Naive thymus-derived CD8-positive, alpha-beta T cell (primary cell): ENCODE measurements at regions not wholly inside any gene's neighbourhood (a gene's known extent, or its start where the extent isn't known, plus 50 kb on each side); places are given as distances from the start of the nearest gene placed in this dataset.

Experiments
- ATAC-seq, 2 donors: fragments of 150-1000 bp; cut with Tn5 transposase in 1 of 2; sonication (Bioruptor Pico), chemical (Tn5 transposase) in 1 of 2; 1 replicate in 1 of 2; 2 replicates in 1 of 2; pipeline ENCODE4 v1.10.0; 2021; ENCODE audit warnings: mild to moderate bottlenecking in 2 of 2, moderate library complexity in 2 of 2
- POLR2A ChIA-PET: fragments of 350-600 bp; sonication (Branson Sonifier 250); formaldehyde crosslinking; loops from one replicate; lab custom pipeline; 2021; ENCODE audit warnings: antibody characterized with exemption; lab: Charles Lee
- DNase-seq, 10 donors: peaks; one replicate each; pipeline versions ENCODE4 v3.0.0 to v3.0.0-alpha.2; 2020 to 2022
- H3K27ac Mint-ChIP-seq, 10 donors: one replicate each; pipeline ENCODE4 v1.8.0; 2020 to 2022; ENCODE audit warnings: mild to moderate bottlenecking in 10 of 10, mixed read lengths in 10 of 10, moderate library complexity in 4 of 10, inconsistent platforms in 1 of 10
- H3K27me3 Mint-ChIP-seq, 5 donors: one replicate each; pipeline ENCODE4 v1.8.0; 2021 to 2022; ENCODE audit warnings: mixed read lengths in 5 of 5
- H3K36me3 Mint-ChIP-seq, 3 donors: one replicate each; pipeline ENCODE4 v1.8.0; 2020 to 2022; ENCODE audit warnings: mixed read lengths in 3 of 3, mild to moderate bottlenecking in 2 of 3, inconsistent platforms in 1 of 3
- H3K4me1 Mint-ChIP-seq, 4 donors: one replicate each; pipeline ENCODE4 v1.8.0; 2021 to 2022; ENCODE audit warnings: mixed read lengths in 4 of 4
- H3K4me3 Mint-ChIP-seq, 10 donors: one replicate each; pipeline ENCODE4 v1.8.0; 2020 to 2022; ENCODE audit warnings: mild to moderate bottlenecking in 10 of 10, mixed read lengths in 10 of 10, moderate library complexity in 6 of 10, inconsistent platforms in 1 of 10
- H3K9me3 Mint-ChIP-seq, 9 donors: one replicate each; pipeline ENCODE4 v1.8.0; 2020 to 2022; ENCODE audit warnings: mixed read lengths in 9 of 9, mild to moderate bottlenecking in 3 of 9, inconsistent platforms in 1 of 9, moderate library complexity in 1 of 9

DNA sequence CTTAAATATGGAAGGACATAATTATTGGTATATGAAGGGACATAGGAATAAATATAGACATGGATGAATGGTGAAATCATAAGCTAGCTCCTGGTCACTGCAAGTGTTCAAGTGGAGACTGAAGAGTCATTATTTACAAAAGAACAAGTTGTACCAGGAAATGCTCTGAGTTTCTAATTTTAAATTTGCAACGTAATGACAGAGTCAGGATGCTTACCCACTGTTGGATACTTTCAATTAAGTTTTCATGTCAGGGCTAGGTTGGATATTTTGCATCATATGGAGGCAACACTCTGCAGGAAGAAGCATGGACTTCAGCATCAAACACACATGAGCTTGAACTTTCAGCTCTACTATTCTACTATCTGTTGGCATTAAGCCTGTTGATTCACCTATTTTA is 499.6 kb upstream of the C1orf87 start:
- Mint-ChIP-seq H3K36me3 (no peaks in the 10 kb centered on the region), H3K4me1 (peaks cover 0 to 2% (median 0%) of the 10 kb centered on the region in 4 donors), H3K27me3 (peaks cover 0 to 27% (median 2%) of the 10 kb centered on the region in 5 donors), H3K9me3 (peaks cover 0 to 11% (median 0%) of the 10 kb centered on the region in 9 donors), H3K4me3 (no peak overlapping the region), H3K27ac (no peak overlapping the region)
- no peak for DNase-seq
- POLR2A ChIA-PET, result no interaction called here
- no peak for ATAC-seq

DNA sequence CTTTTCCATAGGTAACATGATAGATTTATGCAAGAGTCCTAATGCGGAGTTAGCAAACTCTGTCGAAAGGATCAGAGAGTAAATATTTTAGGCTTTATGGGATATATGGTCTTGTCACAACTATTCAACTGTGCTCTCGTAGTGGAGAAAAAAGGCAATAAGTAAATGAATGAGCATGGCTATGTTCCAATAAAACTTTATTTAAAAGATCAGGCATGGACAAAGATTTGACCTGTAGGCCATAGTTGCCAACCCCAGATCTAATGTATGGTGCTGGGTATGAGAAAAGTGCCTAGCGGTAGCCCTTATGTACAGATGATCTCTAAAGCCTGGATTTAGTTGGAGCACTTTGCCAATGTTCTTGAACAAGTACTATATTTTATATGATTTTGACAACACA is 498.8 kb upstream of the C1orf87 start:
- Mint-ChIP-seq H3K4me1 (peaks cover 0 to 2% (median 0%) of the 10 kb centered on the region in 4 donors), H3K27ac (no peak overlapping the region), H3K9me3 (peaks cover 0 to 11% (median 0%) of the 10 kb centered on the region in 9 donors), H3K27me3 (peaks cover 0 to 27% (median 2%) of the 10 kb centered on the region in 5 donors), H3K36me3 (no peaks in the 10 kb centered on the region), H3K4me3 (no peak overlapping the region)
- no peak for ATAC-seq
- no peak for DNase-seq
- POLR2A ChIA-PET, result no interaction called here

DNA sequence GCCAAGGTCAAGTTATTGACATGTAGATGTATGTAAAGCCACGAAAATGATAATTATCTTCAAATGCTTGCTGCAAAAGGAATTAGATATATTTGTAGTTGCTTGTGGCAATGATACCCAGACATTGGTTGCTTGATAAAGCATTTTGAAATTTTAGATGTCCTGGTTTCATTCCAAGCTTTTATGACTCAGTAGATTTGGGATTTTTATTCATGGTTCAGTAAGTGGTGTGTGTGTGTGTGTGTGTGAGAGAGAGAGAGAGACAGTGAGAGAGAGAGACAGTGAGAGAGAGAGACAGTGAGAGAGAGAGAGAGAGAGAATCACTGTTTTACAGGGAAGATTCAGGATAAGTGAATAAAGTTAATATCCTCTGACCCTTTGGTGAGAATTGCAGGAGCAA is 498.2 kb upstream of the C1orf87 start:
- POLR2A ChIA-PET, result no interaction called here
- Mint-ChIP-seq H3K36me3 (no peaks in the 10 kb centered on the region), H3K27ac (no peak overlapping the region), H3K9me3 (peaks cover 0 to 11% (median 0%) of the 10 kb centered on the region in 9 donors), H3K4me3 (no peak overlapping the region), H3K27me3 (peaks cover 0 to 27% (median 2%) of the 10 kb centered on the region in 5 donors), H3K4me1 (peaks cover 0 to 2% (median 0%) of the 10 kb centered on the region in 4 donors)
- ATAC-seq, result no peak
- DNase-seq, result no peak

DNA sequence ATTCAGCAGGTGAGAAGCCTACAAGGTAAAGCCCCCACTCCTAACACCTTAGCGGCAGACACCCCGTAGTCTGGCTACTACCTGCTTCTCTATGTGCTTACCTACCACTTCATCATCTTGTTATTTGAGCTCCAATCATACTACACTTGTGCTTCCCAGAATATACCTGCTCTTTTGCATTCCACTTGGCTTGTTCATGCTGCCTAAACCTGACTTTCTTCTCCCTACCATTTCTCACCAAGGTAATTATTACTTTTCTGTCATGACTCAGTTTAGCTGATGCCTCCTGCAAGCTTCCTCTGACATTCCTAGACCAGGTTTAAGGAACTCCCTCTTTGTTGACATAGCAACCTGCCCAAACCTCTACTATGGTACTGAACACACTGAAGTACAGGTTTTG is 495.6 kb upstream of the C1orf87 start:
- DNase-seq (no peak), ATAC-seq (no peak)
- POLR2A ChIA-PET, result no interaction called here
- peaks cover 0 to 11% (median 0%) of the 10 kb centered on the region in 9 donors for H3K9me3 Mint-ChIP-seq
- H3K4me3 Mint-ChIP-seq, result no peak overlapping the region
- H3K4me1 Mint-ChIP-seq, result no peaks in the 10 kb centered on the region
- no peak overlapping the region for H3K27ac Mint-ChIP-seq
- peaks cover 0 to 26% (median 0%) of the 10 kb centered on the region in 5 donors for H3K27me3 Mint-ChIP-seq
- no peaks in the 10 kb centered on the region for H3K36me3 Mint-ChIP-seq

DNA sequence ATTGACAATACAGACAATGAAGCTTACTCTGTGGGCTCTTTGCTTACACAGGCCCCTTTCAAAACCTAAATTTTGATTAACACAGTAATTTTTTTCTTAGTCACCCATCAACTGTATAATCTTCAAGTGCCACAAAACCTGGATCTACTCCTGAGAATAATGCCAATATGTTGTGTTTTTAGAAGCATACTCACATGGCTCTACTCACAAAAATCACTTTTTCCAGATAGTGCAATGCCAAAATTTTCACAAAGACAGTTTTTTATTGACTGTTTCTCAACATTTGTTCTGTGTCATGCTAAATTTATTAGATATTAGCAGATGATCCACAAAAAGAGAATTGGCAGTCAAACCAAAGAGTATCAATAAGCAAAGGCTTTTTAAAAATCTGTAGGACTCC is 493.7 kb upstream of the C1orf87 start:
- no peak for ATAC-seq
- H3K36me3 Mint-ChIP-seq, result no peaks in the 10 kb centered on the region
- peaks cover 0 to 11% (median 0%) of the 10 kb centered on the region in 9 donors for H3K9me3 Mint-ChIP-seq
- H3K27ac Mint-ChIP-seq, result no peak overlapping the region
- no peak overlapping the region for H3K4me3 Mint-ChIP-seq
- no peaks in the 10 kb centered on the region for H3K4me1 Mint-ChIP-seq
- H3K27me3 Mint-ChIP-seq, result peaks cover 0 to 29% (median 2%) of the 10 kb centered on the region in 5 donors
- no peak for DNase-seq
- POLR2A ChIA-PET, result no interaction called here

DNA sequence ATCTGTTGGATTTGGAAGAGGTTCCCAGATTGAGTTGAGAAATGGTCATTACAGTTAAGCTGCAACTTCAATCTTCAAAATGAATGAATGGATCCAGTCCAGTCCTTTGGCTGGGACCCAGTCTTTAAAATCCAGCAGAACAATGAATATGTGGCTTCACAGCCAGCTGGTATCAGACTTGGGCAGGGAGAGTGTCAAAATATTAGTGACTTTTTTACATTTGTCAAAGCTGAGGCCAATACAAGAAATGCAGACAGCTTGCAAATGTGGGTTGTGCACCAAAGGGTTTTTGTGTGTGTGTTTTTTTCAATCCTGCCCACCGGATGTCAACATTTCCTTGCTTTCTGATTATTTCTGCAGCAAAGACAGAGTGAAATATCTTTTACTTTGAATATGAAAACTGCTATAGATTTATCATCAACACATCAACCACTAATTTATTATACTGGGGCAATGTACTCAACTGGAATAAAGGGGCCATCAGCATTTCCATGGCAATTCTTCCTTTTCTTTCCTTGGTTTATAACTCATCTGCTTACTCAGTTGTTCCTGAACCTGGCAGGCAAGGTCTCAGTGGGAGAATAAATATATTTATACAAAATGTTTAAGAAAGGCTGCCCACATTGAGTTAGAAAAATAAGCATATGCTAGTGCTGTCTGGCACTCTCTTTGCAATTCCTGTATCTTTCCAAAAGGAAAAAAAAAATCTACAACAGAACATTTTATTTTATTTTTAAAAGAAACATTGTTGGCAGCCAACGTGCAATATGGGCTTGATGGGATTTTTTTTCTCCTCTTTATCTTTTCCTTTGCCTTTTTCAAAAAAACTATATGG is 491.6 kb upstream of the C1orf87 start:
- no peaks in the 10 kb centered on the region for H3K36me3 Mint-ChIP-seq
- POLR2A ChIA-PET, result no interaction called here
- peaks cover 0 to 3% (median 0%) of the 10 kb centered on the region in 9 donors for H3K9me3 Mint-ChIP-seq

DNA sequence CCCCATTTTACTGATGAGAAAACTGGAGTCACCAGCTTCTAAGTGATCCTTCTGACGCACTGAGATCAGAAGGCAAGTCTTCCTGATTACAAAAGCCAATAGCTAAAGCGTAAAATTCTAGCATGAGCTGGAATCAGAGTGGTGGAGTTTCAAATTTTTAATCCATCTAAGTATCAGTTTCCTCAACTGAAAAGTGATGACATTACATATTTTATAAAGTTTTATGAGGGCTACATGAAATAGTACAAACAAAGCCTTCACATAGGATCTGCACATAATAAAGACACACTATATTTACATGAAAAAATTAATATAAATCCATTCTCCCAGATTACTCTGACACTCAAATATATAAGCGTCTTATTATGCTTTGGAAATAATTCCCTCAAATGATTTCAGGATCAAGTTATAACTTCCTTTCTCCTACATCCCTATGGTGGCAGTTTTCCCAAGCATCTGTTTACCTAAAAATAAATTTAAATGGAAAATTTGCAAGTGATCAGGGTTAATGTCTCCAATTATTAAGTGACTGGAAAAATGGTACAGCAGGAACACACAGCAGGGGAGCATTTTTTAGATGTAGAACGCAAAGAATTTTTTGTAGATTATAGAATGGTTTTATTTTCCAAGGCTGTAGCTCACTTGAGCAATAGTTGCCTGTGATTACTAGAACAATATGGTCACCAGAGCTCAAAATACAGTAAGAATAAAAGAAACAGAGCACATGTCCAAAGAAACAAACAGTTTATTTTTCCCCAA is 490.4 kb upstream of the C1orf87 start:
- no peaks in the 10 kb centered on the region for H3K4me1 Mint-ChIP-seq
- POLR2A ChIA-PET, result no interaction called here
- peaks cover 0 to 14% (median 3%) of the 10 kb centered on the region in 5 donors for H3K27me3 Mint-ChIP-seq
- H3K9me3 Mint-ChIP-seq, result peaks cover 0 to 3% (median 0%) of the 10 kb centered on the region in 9 donors
- ATAC-seq (no peak), DNase-seq (no peak)
- H3K27ac Mint-ChIP-seq, result no peak overlapping the region
- no peak overlapping the region for H3K4me3 Mint-ChIP-seq
- H3K36me3 Mint-ChIP-seq, result no peaks in the 10 kb centered on the region

More for the DNA sequence above, 491.6 kb upstream of the C1orf87 start:
- Mint-ChIP-seq H3K4me3 (no peak overlapping the region), H3K27ac (no peak overlapping the region), H3K4me1 (no peaks in the 10 kb centered on the region), H3K27me3 (peaks cover 0 to 16% (median 3%) of the 10 kb centered on the region in 5 donors)
- ATAC-seq, result no peak
- DNase-seq, result no peak

DNA sequence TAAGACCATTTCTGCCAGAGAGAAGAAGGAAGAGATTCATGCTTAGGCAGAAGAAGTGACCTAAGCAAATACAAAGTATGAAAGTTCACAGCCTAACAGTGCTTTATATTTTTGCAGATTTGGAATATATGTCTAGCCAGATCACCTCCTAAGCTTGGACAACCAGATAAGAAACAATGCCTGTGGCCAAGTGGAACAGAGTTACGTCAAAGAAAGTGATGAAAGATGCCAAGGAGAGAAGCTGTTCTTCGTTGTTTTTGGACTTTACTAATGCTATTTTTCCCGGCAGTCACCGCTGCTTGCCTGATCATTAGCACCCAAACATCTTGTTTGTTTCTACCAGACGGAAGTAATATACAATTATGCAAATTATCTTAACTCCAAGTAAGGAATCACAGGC is 489.2 kb upstream of the C1orf87 start:
- no peaks in the 10 kb centered on the region for H3K36me3 Mint-ChIP-seq
- H3K27me3 Mint-ChIP-seq, result peaks cover 0 to 14% (median 3%) of the 10 kb centered on the region in 5 donors
- POLR2A ChIA-PET, result no interaction called here
- peaks cover 0 to 2% (median 0%) of the 10 kb centered on the region in 9 donors for H3K9me3 Mint-ChIP-seq
- ATAC-seq (no peak), DNase-seq (no peak)
- H3K4me3 Mint-ChIP-seq, result no peak overlapping the region
- no peak overlapping the region for H3K27ac Mint-ChIP-seq
- no peaks in the 10 kb centered on the region for H3K4me1 Mint-ChIP-seq

DNA sequence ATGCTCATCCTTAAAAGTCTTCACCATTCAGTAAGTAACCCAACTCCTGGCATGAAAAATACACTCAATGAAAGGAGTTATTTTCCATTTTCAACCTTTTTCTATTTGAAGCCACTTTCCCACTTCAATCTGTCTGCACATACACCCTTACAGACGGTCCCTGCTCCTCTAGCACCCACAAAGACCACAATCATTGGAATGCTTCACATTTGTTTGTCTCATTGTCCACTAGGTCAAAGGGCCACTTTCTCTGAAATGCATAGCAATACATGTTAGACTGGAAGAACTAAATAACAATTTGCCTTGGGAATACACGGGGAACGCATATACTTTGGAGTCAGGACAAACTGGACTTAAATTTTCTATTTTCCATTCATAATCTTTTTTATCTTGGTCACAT is 487.1 kb upstream of the C1orf87 start:
- POLR2A ChIA-PET, result no interaction called here
- H3K4me3 Mint-ChIP-seq, result no peak overlapping the region
- peaks cover 0 to 24% (median 3%) of the 10 kb centered on the region in 5 donors for H3K27me3 Mint-ChIP-seq
- ATAC-seq, result no peak
- DNase-seq, result no peak
- no peaks in the 10 kb centered on the region for H3K4me1 Mint-ChIP-seq
- H3K27ac Mint-ChIP-seq, result no peak overlapping the region
- peaks cover 0 to 2% (median 0%) of the 10 kb centered on the region in 9 donors for H3K9me3 Mint-ChIP-seq
- H3K36me3 Mint-ChIP-seq, result no peaks in the 10 kb centered on the region

DNA sequence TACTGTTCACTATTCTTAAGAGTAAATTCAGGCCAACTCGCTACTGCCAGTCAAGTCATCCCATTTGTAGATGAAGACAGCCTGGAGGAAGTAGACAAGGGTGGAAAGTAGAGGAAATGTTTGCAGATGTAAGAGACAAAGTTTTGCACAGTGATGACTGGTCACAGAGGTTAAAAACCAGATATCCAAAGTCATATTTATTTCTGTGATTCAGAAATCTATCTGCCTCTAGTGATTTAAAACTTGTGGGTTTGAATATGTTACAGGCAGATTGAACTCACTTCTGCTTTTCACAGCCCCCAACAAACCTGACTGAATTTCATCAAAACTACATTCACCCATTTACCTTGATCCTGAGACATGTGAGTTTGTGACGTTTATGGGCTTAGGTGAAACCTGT is 484.7 kb upstream of the C1orf87 start:
- peaks cover 0 to 21% (median 3%) of the 10 kb centered on the region in 5 donors for H3K27me3 Mint-ChIP-seq
- ATAC-seq (no peak), DNase-seq (no peak)
- POLR2A ChIA-PET, result no interaction called here
- H3K36me3 Mint-ChIP-seq, result no peaks in the 10 kb centered on the region
- H3K4me3 Mint-ChIP-seq, result no peak overlapping the region
- no peak overlapping the region for H3K27ac Mint-ChIP-seq
- H3K4me1 Mint-ChIP-seq, result no peaks in the 10 kb centered on the region
- peaks cover 0 to 3% (median 0%) of the 10 kb centered on the region in 9 donors for H3K9me3 Mint-ChIP-seq

DNA sequence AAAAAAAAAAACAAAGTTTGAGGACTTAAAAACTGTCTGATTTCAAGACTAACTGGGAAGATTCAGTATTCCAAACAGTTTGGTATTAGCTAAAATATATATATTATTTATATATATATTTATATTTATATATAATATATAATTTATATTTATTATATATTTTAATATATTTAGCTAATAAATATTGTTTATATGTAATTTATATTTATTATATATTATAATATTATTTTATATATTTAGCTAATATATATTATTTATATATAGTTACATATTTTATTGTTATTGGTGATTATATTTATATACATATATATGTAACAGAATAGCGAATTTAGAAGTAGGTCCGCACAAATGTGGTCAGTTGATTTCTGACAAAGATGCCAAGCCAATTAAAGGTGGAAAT is 480.2 kb upstream of the C1orf87 start:
- Mint-ChIP-seq H3K9me3 (peaks cover 0 to 4% (median 0%) of the 10 kb centered on the region in 9 donors), H3K36me3 (no peaks in the 10 kb centered on the region), H3K4me3 (no peak overlapping the region), H3K27me3 (peaks cover 0 to 9% (median 0%) of the 10 kb centered on the region in 5 donors), H3K27ac (no peak overlapping the region), H3K4me1 (no peaks in the 10 kb centered on the region)
- no peak for ATAC-seq
- no peak for DNase-seq
- POLR2A ChIA-PET, result no interaction called here

DNA sequence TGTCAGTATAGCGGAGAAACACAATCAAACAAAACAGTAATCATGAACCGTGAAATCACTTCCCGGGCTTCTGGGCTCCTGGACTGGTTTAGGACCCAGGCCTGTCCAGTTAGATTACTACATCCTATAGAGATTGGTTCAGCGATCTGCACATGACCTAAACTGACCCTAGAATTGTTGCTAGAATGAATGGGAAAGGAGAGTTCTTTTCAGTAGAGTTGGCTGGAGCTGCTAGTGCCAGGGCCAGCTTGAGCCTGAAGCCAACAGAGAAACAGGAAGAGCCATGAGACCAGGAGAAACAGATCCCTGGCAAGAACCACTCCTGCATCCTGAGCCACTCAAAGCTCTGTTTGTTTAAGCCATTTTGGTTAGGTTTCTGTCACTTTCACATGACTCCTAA is 474.3 kb upstream of the C1orf87 start:
- no peak for DNase-seq
- Mint-ChIP-seq H3K9me3 (peaks cover 0 to 4% (median 0%) of the 10 kb centered on the region in 9 donors), H3K27me3 (peaks cover 0 to 8% (median 0%) of the 10 kb centered on the region in 5 donors), H3K27ac (no peak overlapping the region), H3K36me3 (no peaks in the 10 kb centered on the region), H3K4me1 (peaks cover 0 to 2% (median 0%) of the 10 kb centered on the region in 4 donors), H3K4me3 (no peak overlapping the region)
- POLR2A ChIA-PET, result no interaction called here
- ATAC-seq, result no peak
